Osteocyte (in vitro differentiated cells): ENCODE measurements at regions not wholly inside any gene's neighbourhood (a gene's known extent, or its start where the extent isn't known, plus 50 kb on each side); places are given as distances from the start of the nearest gene placed in this dataset.

Experiments
- DNase-seq: peaks from one replicate; pipeline ENCODE4 v3.0.0; 2021; ENCODE audit warnings: mixed read lengths; ENCODE audit not compliant: unreplicated experiment; ENCODE audit errors: extremely low spot score
- H3K27ac Mint-ChIP-seq: one replicate; pipeline ENCODE4 v1.8.0; 2021; ENCODE audit warnings: mild to moderate bottlenecking, mixed read lengths; ENCODE audit not compliant: unreplicated experiment
- H3K27me3 Mint-ChIP-seq: one replicate; pipeline ENCODE4 v1.8.0; 2021; ENCODE audit warnings: mixed read lengths; ENCODE audit not compliant: unreplicated experiment
- H3K36me3 Mint-ChIP-seq: one replicate; pipeline ENCODE4 v1.8.0; 2021; ENCODE audit warnings: mixed read lengths; ENCODE audit not compliant: unreplicated experiment
- H3K4me1 Mint-ChIP-seq: one replicate; pipeline ENCODE4 v1.8.0; 2021; ENCODE audit warnings: mixed read lengths; ENCODE audit not compliant: unreplicated experiment
- H3K4me3 Mint-ChIP-seq: one replicate; pipeline ENCODE4 v1.8.0; 2021; ENCODE audit warnings: mild to moderate bottlenecking, moderate library complexity, mixed read lengths; ENCODE audit not compliant: unreplicated experiment
- H3K9me3 Mint-ChIP-seq: one replicate; pipeline ENCODE4 v1.8.0; 2021; ENCODE audit warnings: mixed read lengths; ENCODE audit not compliant: unreplicated experiment
- TF ChIP-seq, protein P1 (sequence below): fragments of 200-600 bp; sonication (generic); IDR thresholded peaks from 2 replicates; pipeline ENCODE4 v1.5.0; 2021; ENCODE audit warnings: antibody characterized with exemption, mild to moderate bottlenecking, moderate library complexity

DNA sequence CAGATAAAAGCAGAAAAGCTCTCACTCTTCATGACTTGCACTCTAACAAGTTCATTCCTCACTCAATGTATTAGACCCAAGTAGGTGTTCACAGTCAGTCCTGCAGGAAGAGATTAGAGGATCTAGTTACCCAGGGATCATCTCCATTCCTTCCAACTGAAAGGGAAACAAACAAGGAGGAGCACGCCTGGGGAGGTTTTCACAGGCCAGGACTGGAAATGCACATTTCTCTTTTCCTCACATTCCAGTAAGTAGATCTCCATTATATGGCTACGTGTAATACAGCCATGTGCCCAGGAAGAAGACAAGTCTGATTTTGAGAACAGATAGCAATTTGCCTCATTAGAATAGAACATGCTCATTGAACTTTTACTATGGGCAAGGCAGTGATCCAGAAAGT lies 1132.2 kb upstream of the FAM98A start:
- Mint-ChIP-seq H3K4me3 (no peak overlapping the region), H3K27me3 (no peaks in the 10 kb centered on the region), H3K9me3 (no peaks in the 10 kb centered on the region), H3K27ac (no peak overlapping the region), H3K36me3 (no peaks in the 10 kb centered on the region), H3K4me1 (no peaks in the 10 kb centered on the region)
- no peak for DNase-seq
- TF ChIP-seq, protein P1, sequence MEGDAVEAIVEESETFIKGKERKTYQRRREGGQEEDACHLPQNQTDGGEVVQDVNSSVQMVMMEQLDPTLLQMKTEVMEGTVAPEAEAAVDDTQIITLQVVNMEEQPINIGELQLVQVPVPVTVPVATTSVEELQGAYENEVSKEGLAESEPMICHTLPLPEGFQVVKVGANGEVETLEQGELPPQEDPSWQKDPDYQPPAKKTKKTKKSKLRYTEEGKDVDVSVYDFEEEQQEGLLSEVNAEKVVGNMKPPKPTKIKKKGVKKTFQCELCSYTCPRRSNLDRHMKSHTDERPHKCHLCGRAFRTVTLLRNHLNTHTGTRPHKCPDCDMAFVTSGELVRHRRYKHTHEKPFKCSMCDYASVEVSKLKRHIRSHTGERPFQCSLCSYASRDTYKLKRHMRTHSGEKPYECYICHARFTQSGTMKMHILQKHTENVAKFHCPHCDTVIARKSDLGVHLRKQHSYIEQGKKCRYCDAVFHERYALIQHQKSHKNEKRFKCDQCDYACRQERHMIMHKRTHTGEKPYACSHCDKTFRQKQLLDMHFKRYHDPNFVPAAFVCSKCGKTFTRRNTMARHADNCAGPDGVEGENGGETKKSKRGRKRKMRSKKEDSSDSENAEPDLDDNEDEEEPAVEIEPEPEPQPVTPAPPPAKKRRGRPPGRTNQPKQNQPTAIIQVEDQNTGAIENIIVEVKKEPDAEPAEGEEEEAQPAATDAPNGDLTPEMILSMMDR = no peak

DNA sequence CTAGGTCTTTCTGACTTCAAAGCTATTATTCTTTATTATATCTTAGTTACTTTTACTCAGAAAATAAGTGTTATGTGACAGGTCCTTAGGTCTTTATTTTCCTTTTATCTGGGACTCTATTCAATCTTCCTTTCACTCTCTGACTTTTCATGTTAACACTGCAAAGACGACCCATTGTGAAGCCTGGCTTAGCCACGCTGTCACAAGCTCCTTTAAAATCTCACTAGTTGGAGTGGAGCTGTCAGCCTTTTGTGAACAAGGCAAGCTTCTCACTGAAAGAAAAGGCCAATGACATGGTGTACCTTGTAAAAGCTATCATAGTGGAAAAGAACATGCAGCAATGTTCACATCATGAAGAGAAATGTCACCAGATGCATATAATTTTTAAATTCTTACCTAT lies 1130.7 kb upstream of the FAM98A start:
- DNase-seq = no peak
- H3K27me3 Mint-ChIP-seq = no peaks in the 10 kb centered on the region
- H3K27ac Mint-ChIP-seq = no peak overlapping the region
- no peaks in the 10 kb centered on the region for H3K4me1 Mint-ChIP-seq
- H3K36me3 Mint-ChIP-seq = no peaks in the 10 kb centered on the region
- H3K9me3 Mint-ChIP-seq = no peaks in the 10 kb centered on the region
- TF ChIP-seq, protein P1 = no peak
- H3K4me3 Mint-ChIP-seq = no peak overlapping the region

DNA sequence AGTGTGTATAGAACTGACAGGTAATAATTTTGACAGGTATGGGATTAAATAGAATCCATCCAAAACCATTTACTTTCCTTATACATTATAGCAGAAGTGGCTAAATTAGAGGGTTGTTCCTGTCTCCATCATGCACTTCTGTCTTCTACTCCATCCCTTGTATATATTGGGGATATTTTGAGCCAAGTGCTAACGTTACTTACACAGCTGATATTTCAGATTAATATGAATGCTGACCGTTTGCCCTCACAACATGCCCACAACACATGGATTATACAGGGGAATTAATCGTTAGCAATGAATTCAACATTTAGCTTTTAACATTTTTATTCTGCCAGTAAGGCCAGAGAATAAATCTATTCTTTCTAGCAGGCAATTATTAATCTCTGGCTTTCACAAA lies 1125.0 kb upstream of the FAM98A start:
- no peaks in the 10 kb centered on the region for H3K4me1 Mint-ChIP-seq
- no peak overlapping the region for H3K4me3 Mint-ChIP-seq
- H3K27ac Mint-ChIP-seq = no peak overlapping the region
- TF ChIP-seq, protein P1 = no peak
- H3K36me3 Mint-ChIP-seq = no peaks in the 10 kb centered on the region
- H3K27me3 Mint-ChIP-seq = no peaks in the 10 kb centered on the region
- peaks cover 5% of the 10 kb centered on the region for H3K9me3 Mint-ChIP-seq
- no peak for DNase-seq

DNA sequence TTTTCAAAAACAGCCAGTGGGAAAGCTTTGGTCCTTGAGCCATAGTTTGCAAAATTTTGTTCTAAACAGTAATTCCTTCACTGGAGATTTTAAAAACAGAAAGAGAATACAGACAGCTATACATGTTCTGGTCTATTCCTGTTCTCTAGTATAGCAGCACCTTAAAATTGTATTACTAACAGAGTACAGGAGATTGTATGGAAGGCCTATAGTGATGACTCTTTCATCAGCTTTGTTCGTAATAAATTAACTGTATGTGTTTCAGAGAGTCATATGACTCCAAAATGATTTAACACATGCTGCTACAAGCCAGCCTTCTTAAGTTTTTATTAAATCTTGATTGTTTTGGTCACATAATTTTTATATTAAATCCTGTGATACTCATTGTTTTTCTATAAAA lies 1124.6 kb upstream of the FAM98A start:
- TF ChIP-seq, protein P1 = no peak
- no peak for DNase-seq
- Mint-ChIP-seq H3K4me1 (no peaks in the 10 kb centered on the region), H3K36me3 (no peaks in the 10 kb centered on the region), H3K4me3 (no peak overlapping the region), H3K27ac (no peak overlapping the region), H3K9me3 (peaks cover 7% of the 10 kb centered on the region), H3K27me3 (no peaks in the 10 kb centered on the region)

DNA sequence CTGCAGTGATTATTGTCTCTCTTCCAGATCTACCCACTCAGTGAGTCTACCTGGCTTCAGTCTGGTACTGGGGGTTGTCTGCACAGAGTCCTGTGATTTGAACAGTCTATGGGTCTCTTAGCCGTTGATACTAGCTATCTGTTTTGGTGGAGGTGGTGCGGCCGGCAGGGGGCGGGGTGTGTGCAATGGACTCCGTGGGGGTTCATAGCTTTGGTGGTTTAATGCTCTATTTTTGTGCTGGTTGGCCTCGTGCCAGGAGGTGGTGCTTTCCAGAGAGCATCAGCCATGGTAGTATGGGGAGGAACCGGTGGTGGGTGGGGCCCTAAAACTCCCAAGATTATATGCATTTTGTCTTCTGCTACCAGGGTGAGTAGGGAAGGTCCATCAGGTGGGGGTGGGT lies 1120.1 kb upstream of the FAM98A start:
- TF ChIP-seq, protein P1 = no peak
- no peaks in the 10 kb centered on the region for H3K36me3 Mint-ChIP-seq
- H3K4me1 Mint-ChIP-seq = no peaks in the 10 kb centered on the region
- no peak overlapping the region for H3K27ac Mint-ChIP-seq
- H3K4me3 Mint-ChIP-seq = no peak overlapping the region
- no peaks in the 10 kb centered on the region for H3K27me3 Mint-ChIP-seq
- peaks cover 20% of the 10 kb centered on the region for H3K9me3 Mint-ChIP-seq
- DNase-seq = no peak
